ENCODE measurements at regions not wholly inside any gene's neighbourhood (a gene's known extent, or its start where the extent isn't known, plus 50 kb on each side); places are given as distances from the start of the nearest gene placed in this dataset.
"Not testable (repeated sequence)": the region's sequence is repeated elsewhere in the genome, so short reads cannot be mapped to it uniquely, and the experiment has no call there.

- no peak for FAIRE-seq
Observed at GRCh38 chr4:133585323-133585722, 436.2 kb downstream of the PCDH10 start.

- no peak for FAIRE-seq
Observed at GRCh38 chr4:133584714-133585113, 435.6 kb downstream of the PCDH10 start.

GRCh38 chr4:133581996-133582619 is 433.0 kb downstream of the PCDH10 start:
- no peak for FAIRE-seq

- no peak for FAIRE-seq
Observed at GRCh38 chr4:133574248-133574647, 425.2 kb downstream of the PCDH10 start.

GRCh38 chr4:133565379-133565778 is 416.3 kb downstream of the PCDH10 start:
- no peak for FAIRE-seq

- FAIRE-seq, result no peak
Observed at GRCh38 chr4:133559987-133560386, 410.9 kb downstream of the PCDH10 start.

- no peak for FAIRE-seq
Observed at GRCh38 chr4:133555671-133556070, 406.6 kb downstream of the PCDH10 start.

GRCh38 chr4:133550436-133550835 is 401.3 kb downstream of the PCDH10 start:
- FAIRE-seq, result no peak

GRCh38 chr4:133544097-133544496 is 395.0 kb downstream of the PCDH10 start:
- no peak for FAIRE-seq

GRCh38 chr4:133537780-133538281 is 388.7 kb downstream of the PCDH10 start:
- FAIRE-seq, result no peak

- FAIRE-seq, result not testable (repeated sequence)
Observed at GRCh38 chr4:133534224-133534623, 385.1 kb downstream of the PCDH10 start.

- FAIRE-seq, result no peak
Observed at GRCh38 chr4:133524369-133524768, 375.3 kb downstream of the PCDH10 start.

GRCh38 chr4:133513901-133514300 is 364.8 kb downstream of the PCDH10 start:
- no peak for FAIRE-seq

GRCh38 chr4:133498149-133498548 is 349.1 kb downstream of the PCDH10 start:
- FAIRE-seq, result no peak

- FAIRE-seq, result no peak
Observed at GRCh38 chr4:133493776-133494175, 344.7 kb downstream of the PCDH10 start.

- no peak for FAIRE-seq
Observed at GRCh38 chr4:133493241-133493640, 344.1 kb downstream of the PCDH10 start.

GRCh38 chr4:133484287-133484686 is 335.2 kb downstream of the PCDH10 start:
- no peak for FAIRE-seq

GRCh38 chr4:133483600-133484246 is 334.6 kb downstream of the PCDH10 start:
- peak; percentile 69 for FAIRE-seq

GRCh38 chr4:133476063-133476462 is 327.0 kb downstream of the PCDH10 start:
- no peak for FAIRE-seq

- FAIRE-seq, result no peak
Observed at GRCh38 chr4:133474501-133474900, 325.4 kb downstream of the PCDH10 start.

GRCh38 chr4:133472244-133472643 is 323.1 kb downstream of the PCDH10 start:
- no peak for FAIRE-seq

GRCh38 chr4:133467290-133467947 is 318.3 kb downstream of the PCDH10 start:
- FAIRE-seq, result no peak

- FAIRE-seq, result no peak
Observed at GRCh38 chr4:133465022-133465421, 315.9 kb downstream of the PCDH10 start.

- no peak for FAIRE-seq
Observed at GRCh38 chr4:133464311-133464710, 315.2 kb downstream of the PCDH10 start.
